GM12891 (cell line): ENCODE measurements at regions not wholly inside any gene's neighbourhood (a gene's known extent, or its start where the extent isn't known, plus 50 kb on each side); places are given as distances from the start of the nearest gene placed in this dataset.

ENCODE experiments used
- PAX5 ChIP-seq: IDR thresholded peaks from 2 replicates; pipeline ENCODE4 v1.6.1; 2011; ENCODE audit warnings: low read length, moderate library complexity, mild to moderate bottlenecking; ENCODE audit not compliant: insufficient read depth, severe bottlenecking
- POLR2A ChIP-seq: IDR thresholded peaks from 2 replicates; pipeline ENCODE4 v1.6.1; 2011; ENCODE audit warnings: low read depth, low read length, control low read depth
- POLR2AphosphoS5 ChIP-seq: IDR thresholded peaks from 2 replicates; pipeline ENCODE4 v1.6.1; 2011; ENCODE audit warnings: low read depth, low read length, control low read depth
- POU2F2 ChIP-seq: IDR thresholded peaks from 2 replicates; pipeline ENCODE4 v1.6.1; 2011; ENCODE audit warnings: low read depth, mild to moderate bottlenecking, control low read depth, low read length, moderate library complexity
- SPI1 ChIP-seq: IDR thresholded peaks from 2 replicates; pipeline ENCODE4 v1.6.1; 2011; ENCODE audit warnings: low read depth, low read length, control low read depth
- TAF1 ChIP-seq: IDR thresholded peaks from 2 replicates; pipeline ENCODE4 v1.6.1; 2011; ENCODE audit warnings: low read depth, low read length, control low read depth

- TF ChIP-seq SPI1 = no peak
- TF ChIP-seq POLR2A = no peak
- no peak for TF ChIP-seq POLR2AphosphoS5
- no peak for TF ChIP-seq TAF1
- no peak for TF ChIP-seq PAX5
- TF ChIP-seq POU2F2 = no peak
These were observed 290.8 kb downstream of the CCDC85A start for GRCh38 chr2:56474412-56475158.
